IMR-90 (cell line): ENCODE measurements at regions not wholly inside any gene's neighbourhood (a gene's known extent, or its start where the extent isn't known, plus 50 kb on each side); places are given as distances from the start of the nearest gene placed in this dataset.

Source experiments
- ATAC-seq: fragments of 200-7000 bp; cut with Tn5 transposase; 2 replicates; pipeline ENCODE4 v1.9.1; 2020; ENCODE audit warnings: low read depth, mild to moderate bottlenecking, moderate library complexity
- BruUV-seq: library from RNA; stranded (reverse); fragments of 400-500 nt; replicated peaks from 2 replicates; lab custom pipeline; 2021; lab: Mats Ljungman, UMichigan
- CTCF ChIA-PET: fragments of 300-600 bp; formaldehyde crosslinking; extraction: SDS; loops from one replicate; lab custom pipeline; 2021; ENCODE audit warnings: antibody characterized with exemption; lab: Yijun Ruan, JAX
- POLR2A ChIA-PET: fragments of 300-600 bp; sonication (Branson Sonifier 250); formaldehyde crosslinking; loops from one replicate; lab custom pipeline; 2022; ENCODE audit warnings: antibody characterized with exemption; ENCODE audit not compliant: unreplicated experiment; lab: Charles Lee
- DNase-seq: peaks from one replicate; pipeline ENCODE4 v3.0.0; 2013
- H2AFZ ChIP-seq: replicated peaks from 2 replicates; pipeline ENCODE3; 2013; ENCODE audit warnings: low read length, mild to moderate bottlenecking; ENCODE audit not compliant: poor library complexity
- H2AK5ac ChIP-seq: 2 replicates; pipeline ENCODE4 v1.6.1; 2013; ENCODE audit warnings: low read depth, low read length, inconsistent platforms
- H2AK9ac ChIP-seq: replicated peaks from 2 replicates; pipeline ENCODE3; 2013; ENCODE audit warnings: mild to moderate bottlenecking, low read depth, low read length, moderate library complexity; ENCODE audit not compliant: poor library complexity
- H2BK120ac ChIP-seq: 2 replicates; pipeline ENCODE4 v1.6.1; 2013; ENCODE audit warnings: low read depth, low read length, inconsistent platforms
- H2BK15ac ChIP-seq: 3 replicates; pipeline ENCODE4 v1.6.1; 2013; ENCODE audit warnings: low read depth, low read length, inconsistent platforms
- H2BK20ac ChIP-seq: 2 replicates; pipeline ENCODE4 v1.6.1; 2013; ENCODE audit warnings: low read depth, mild to moderate bottlenecking, inconsistent platforms, low read length, moderate library complexity
- H2BK5ac ChIP-seq: 2 replicates; pipeline ENCODE4 v1.6.1; 2013; ENCODE audit warnings: mild to moderate bottlenecking, low read depth, low read length, inconsistent platforms; ENCODE audit not compliant: poor library complexity, severe bottlenecking
- H3K14ac ChIP-seq: replicated peaks from 2 replicates; pipeline ENCODE4 v1.6.1; 2013; ENCODE audit warnings: low read depth, low read length, inconsistent platforms
- H3K18ac ChIP-seq: 2 replicates; pipeline ENCODE4 v1.6.1; 2013; ENCODE audit warnings: low read depth, low read length, control low read depth
- H3K23ac ChIP-seq: 2 replicates; pipeline ENCODE4 v1.6.1; 2013; ENCODE audit warnings: low read depth, low read length, inconsistent platforms
- H3K27ac ChIP-seq: 2 replicates; pipeline ENCODE4 v1.5.1; 2013; ENCODE audit warnings: mild to moderate bottlenecking, control low read depth, low read length; ENCODE audit not compliant: insufficient read depth
- H3K27me3 ChIP-seq: 2 replicates; pipeline ENCODE4 v1.6.1; 2013; ENCODE audit warnings: low read length; ENCODE audit not compliant: control insufficient read depth, insufficient read depth
- H3K36me3 ChIP-seq: 2 replicates; pipeline ENCODE4 v1.6.1; 2013; ENCODE audit warnings: low read length, mixed read lengths; ENCODE audit not compliant: control insufficient read depth, insufficient read depth
- H3K4ac ChIP-seq: 2 replicates; pipeline ENCODE4 v1.6.1; 2013; ENCODE audit warnings: low read depth, low read length, inconsistent platforms
- H3K4me1 ChIP-seq: 2 replicates; pipeline ENCODE4 v1.6.1; 2013; ENCODE audit warnings: low read length, mixed read lengths; ENCODE audit not compliant: control insufficient read depth, insufficient read depth
- H3K4me2 ChIP-seq: 2 replicates; pipeline ENCODE4 v1.6.1; 2013; ENCODE audit warnings: low read depth, mild to moderate bottlenecking, control low read depth, low read length, moderate library complexity
- H3K4me3 ChIP-seq: 2 replicates; pipeline ENCODE4 v1.5.1; 2013; ENCODE audit warnings: low read depth, mild to moderate bottlenecking, control low read depth, low read length, moderate library complexity; ENCODE audit not compliant: insufficient read depth
- H3K56ac ChIP-seq: 2 replicates; pipeline ENCODE4 v1.6.1; 2013; ENCODE audit warnings: low read length, inconsistent platforms; ENCODE audit not compliant: insufficient read depth; ENCODE audit errors: extremely low read depth
- H3K79me1 ChIP-seq, 2 experiments: 2 replicates each; pipeline ENCODE4 v1.6.1; 2013; ENCODE audit warnings: low read length in 2 of 2, inconsistent platforms in 1 of 2, low read depth in 1 of 2
- H3K9ac ChIP-seq: 2 replicates; pipeline ENCODE4 v1.6.1; 2013; ENCODE audit warnings: low read depth, low read length, control low read depth
- H3K9me1 ChIP-seq: 2 replicates; pipeline ENCODE4 v1.6.1; 2013; ENCODE audit warnings: low read length, inconsistent platforms; ENCODE audit not compliant: insufficient read depth
- H3K9me3 ChIP-seq: 2 replicates; pipeline ENCODE4 v1.6.1; 2013; ENCODE audit warnings: low read length; ENCODE audit not compliant: control insufficient read depth, insufficient read depth
- H4K20me1 ChIP-seq: 2 replicates; pipeline ENCODE4 v1.6.1; 2013; ENCODE audit warnings: low read length, inconsistent platforms; ENCODE audit not compliant: insufficient read depth
- H4K5ac ChIP-seq: 2 replicates; pipeline ENCODE4 v1.6.1; 2013; ENCODE audit warnings: mild to moderate bottlenecking, low read depth, low read length, control low read depth
- H4K8ac ChIP-seq, 2 experiments: 2 replicates each; pipeline ENCODE4 v1.6.1; 2013; ENCODE audit warnings: low read depth in 2 of 2, low read length in 2 of 2, control low read depth in 1 of 2, inconsistent platforms in 1 of 2
- H4K91ac ChIP-seq: 2 replicates; pipeline ENCODE4 v1.6.1; 2013; ENCODE audit warnings: low read depth, low read length, inconsistent platforms; ENCODE audit not compliant: insufficient read depth
- CEBPB ChIP-seq: IDR thresholded peaks from 2 replicates; pipeline ENCODE4 v1.6.1; 2012; ENCODE audit warnings: low read depth, low read length, improper control_type of control experiment
- CHD1 ChIP-seq: IDR thresholded peaks from 2 replicates; pipeline ENCODE4 v1.6.1; 2012; ENCODE audit warnings: low read depth, low read length, improper control_type of control experiment
- FOS ChIP-seq: fragments of 150-350 bp; IDR thresholded peaks from 2 replicates; pipeline ENCODE4 v1.6.1; 2016; ENCODE audit warnings: low read depth, low read length
- MAZ ChIP-seq: IDR thresholded peaks from 2 replicates; pipeline ENCODE4 v1.6.1; 2012; ENCODE audit warnings: low read depth, mild to moderate bottlenecking, low read length, improper control_type of control experiment, moderate library complexity, borderline replicate concordance
- NFE2L2 ChIP-seq: fragments of 150-350 bp; IDR thresholded peaks from 2 replicates; pipeline ENCODE4 v1.6.1; 2016; ENCODE audit warnings: low read depth, mild to moderate bottlenecking, low read length
- POLR2A ChIP-seq: IDR thresholded peaks from 2 replicates; pipeline ENCODE4 v1.6.1; 2012; ENCODE audit warnings: mild to moderate bottlenecking, low read depth, low read length
- USF2 ChIP-seq: fragments of 150-350 bp; IDR thresholded peaks from 2 replicates; pipeline ENCODE4 v1.6.1; 2017; ENCODE audit warnings: mild to moderate bottlenecking, antibody characterized with exemption, low read length, low read depth
- WGBS, 2 experiments: methylation state at CpG; one replicate each; pipeline versions ENCODE4 v1.1.5 to v1.1.7; 2013; ENCODE audit warnings: missing lambda C conversion rate in 2 of 2; ENCODE audit not compliant: insufficient read length in 1 of 2; ENCODE audit errors: extremely low coverage in 2 of 2; 5-methylcytosine and 5-hydroxymethylcytosine counted together
- dilution Hi-C: fragments of 300-500 bp; cut with HindIII; formaldehyde crosslinking; loops from one replicate; pipeline ENCODE4 v1.14.3; 2018; ENCODE audit warnings: low sequenced_read_pairs; ENCODE audit not compliant: unreplicated experiment
- in situ Hi-C: fragments of 300-500 bp; cut with MboI; formaldehyde crosslinking; loops from 3 replicates; pipeline ENCODE4 v1.14.3; 2019; ENCODE audit warnings: low sequenced_read_pairs, inconsistent platforms, mixed read lengths
- intact Hi-C: fragments of 100-400 bp; cut with micrococcal nuclease; formaldehyde crosslinking; loops from 2 replicates; pipeline ENCODE4 v1.10.0; 2022

- Histone ChIP-seq H3K4me3 (no peak overlapping the region), H3K9ac (no peak overlapping the region), H3K14ac (no peak overlapping the region), H3K9me1 (no peaks in the 10 kb centered on the region), H3K36me3 (no peaks in the 10 kb centered on the region), H3K27ac (no peak overlapping the region), H3K79me1 (no peaks in the 10 kb centered on the region), H4K20me1 (no peaks in the 10 kb centered on the region), H2BK5ac (no peak overlapping the region), H3K4ac (no peak overlapping the region), H3K56ac (no peak overlapping the region), H2BK15ac (no peak overlapping the region), H3K27me3 (no peaks in the 10 kb centered on the region), H3K18ac (no peak overlapping the region), H2BK120ac (no peak overlapping the region), H4K5ac (no peak overlapping the region), H3K9me3 (no peaks in the 10 kb centered on the region), H4K8ac (no peak overlapping the region), H2BK20ac (no peak overlapping the region), H4K91ac (no peak overlapping the region), H3K4me1 (no peaks in the 10 kb centered on the region), H3K4me2 (no peak overlapping the region), H2AFZ (no peak overlapping the region), H2AK9ac (no peak overlapping the region), H2AK5ac (no peak overlapping the region), H3K23ac (no peak overlapping the region)
- no TSS peak for BruUV-seq
- POLR2A ChIA-PET = no interaction called here
- ATAC-seq (no peak), DNase-seq (no peak)
- in situ Hi-C loops (no loop called here), dilution Hi-C loops (no loop called here), intact Hi-C loops (no loop called here)
- WGBS, 2 experiments = 40% methylated on average over 1 of the region's 4 CpGs; no CpG with 5 or more reads in 1 of the 2 experiments
- no peak for TF ChIP-seq POLR2A
- no peak for TF ChIP-seq FOS
- TF ChIP-seq USF2 = no peak
- no peak for TF ChIP-seq MAZ
- TF ChIP-seq CEBPB = no peak
- no peak for TF ChIP-seq NFE2L2
- no peak for TF ChIP-seq CHD1
- CTCF ChIA-PET = no interaction called here
Measured at GRCh38 chr7:31256506-31256905, 84.0 kb downstream of the NEUROD6 start.
